Nephron progenitor cell (in vitro differentiated cells): ENCODE measurements at regions not wholly inside any gene's neighbourhood (a gene's known extent, or its start where the extent isn't known, plus 50 kb on each side); places are given as distances from the start of the nearest gene placed in this dataset.

Experiments
- DNase-seq: peaks from one replicate; pipeline ENCODE4 v3.0.0; 2021
- H3K27ac Mint-ChIP-seq: 2 replicates; pipeline ENCODE4 v1.8.0; 2021; ENCODE audit warnings: mild to moderate bottlenecking, moderate library complexity, mixed read lengths
- H3K27me3 Mint-ChIP-seq: 2 replicates; pipeline ENCODE4 v1.8.0; 2021; ENCODE audit warnings: mild to moderate bottlenecking, low read depth, mixed read lengths; ENCODE audit not compliant: poor library complexity
- H3K36me3 Mint-ChIP-seq: 2 replicates; pipeline ENCODE4 v1.8.0; 2021; ENCODE audit warnings: low read depth, mixed read lengths
- H3K4me1 Mint-ChIP-seq: 2 replicates; pipeline ENCODE4 v1.8.0; 2021; ENCODE audit warnings: mixed read lengths
- H3K4me3 Mint-ChIP-seq: 2 replicates; pipeline ENCODE4 v1.8.0; 2021; ENCODE audit warnings: mild to moderate bottlenecking, moderate library complexity, mixed read lengths
- H3K9me3 Mint-ChIP-seq: 2 replicates; pipeline ENCODE4 v1.8.0; 2021; ENCODE audit warnings: mild to moderate bottlenecking, moderate library complexity, mixed read lengths
- TF ChIP-seq, protein P1 (sequence below): fragments of 200-600 bp; sonication (generic); IDR thresholded peaks from 2 replicates; pipeline ENCODE4 v1.5.0; 2021; ENCODE audit warnings: antibody characterized with exemption

DNA sequence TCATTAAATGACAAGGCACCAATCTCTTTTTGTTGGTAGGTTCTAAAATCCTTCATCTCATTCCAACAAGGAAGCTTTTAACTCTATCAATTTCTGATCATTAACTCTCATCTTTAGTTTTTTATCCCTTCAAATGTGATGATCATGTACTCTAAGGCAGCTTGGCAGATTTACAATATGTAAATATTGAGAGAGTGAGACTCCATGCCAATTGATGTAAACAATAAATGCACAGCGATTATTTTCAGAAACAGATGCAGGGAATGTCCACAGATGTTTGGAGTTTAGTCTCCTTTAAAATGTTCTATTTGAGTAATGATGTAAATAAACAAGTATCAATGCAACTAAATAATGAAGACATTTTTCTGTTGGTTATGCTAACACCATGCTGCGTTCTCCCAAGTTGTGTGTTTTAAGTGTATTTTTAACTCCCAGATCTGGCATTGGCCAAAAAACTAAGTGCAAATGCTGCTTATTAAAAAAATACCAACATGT is 213.8 kb downstream of the AHR start:
- Mint-ChIP-seq H3K27me3 (no peaks in the 10 kb centered on the region), H3K36me3 (no peaks in the 10 kb centered on the region), H3K9me3 (no peaks in the 10 kb centered on the region), H3K4me1 (no peaks in the 10 kb centered on the region), H3K4me3 (no peak overlapping the region), H3K27ac (no peak overlapping the region)
- TF ChIP-seq, protein P1, sequence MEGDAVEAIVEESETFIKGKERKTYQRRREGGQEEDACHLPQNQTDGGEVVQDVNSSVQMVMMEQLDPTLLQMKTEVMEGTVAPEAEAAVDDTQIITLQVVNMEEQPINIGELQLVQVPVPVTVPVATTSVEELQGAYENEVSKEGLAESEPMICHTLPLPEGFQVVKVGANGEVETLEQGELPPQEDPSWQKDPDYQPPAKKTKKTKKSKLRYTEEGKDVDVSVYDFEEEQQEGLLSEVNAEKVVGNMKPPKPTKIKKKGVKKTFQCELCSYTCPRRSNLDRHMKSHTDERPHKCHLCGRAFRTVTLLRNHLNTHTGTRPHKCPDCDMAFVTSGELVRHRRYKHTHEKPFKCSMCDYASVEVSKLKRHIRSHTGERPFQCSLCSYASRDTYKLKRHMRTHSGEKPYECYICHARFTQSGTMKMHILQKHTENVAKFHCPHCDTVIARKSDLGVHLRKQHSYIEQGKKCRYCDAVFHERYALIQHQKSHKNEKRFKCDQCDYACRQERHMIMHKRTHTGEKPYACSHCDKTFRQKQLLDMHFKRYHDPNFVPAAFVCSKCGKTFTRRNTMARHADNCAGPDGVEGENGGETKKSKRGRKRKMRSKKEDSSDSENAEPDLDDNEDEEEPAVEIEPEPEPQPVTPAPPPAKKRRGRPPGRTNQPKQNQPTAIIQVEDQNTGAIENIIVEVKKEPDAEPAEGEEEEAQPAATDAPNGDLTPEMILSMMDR: no peak
- DNase-seq: no peak

DNA sequence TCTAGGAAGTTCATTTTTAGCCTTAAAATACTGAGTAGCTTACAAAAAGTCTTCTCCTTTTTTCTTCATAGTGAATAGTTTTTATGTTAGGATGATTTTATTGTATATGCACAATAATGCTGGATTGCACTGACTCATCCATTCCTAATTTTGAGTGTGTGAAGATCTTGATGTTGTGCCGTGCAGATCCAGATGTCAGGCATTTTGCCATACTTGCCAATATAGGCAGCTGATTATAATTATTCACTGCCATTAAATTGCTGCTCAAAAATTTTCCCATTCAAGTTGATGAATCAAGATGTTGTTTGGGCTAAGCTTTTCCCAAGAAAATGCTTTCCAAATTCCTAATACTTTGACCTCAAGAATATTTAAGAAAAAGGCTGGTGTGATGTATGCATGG is 218.3 kb downstream of the AHR start:
- H3K36me3 Mint-ChIP-seq: no peaks in the 10 kb centered on the region
- H3K27me3 Mint-ChIP-seq: no peaks in the 10 kb centered on the region
- H3K4me3 Mint-ChIP-seq: no peak overlapping the region
- DNase-seq: no peak
- no peaks in the 10 kb centered on the region for H3K4me1 Mint-ChIP-seq
- TF ChIP-seq, protein P1: no peak
- no peak overlapping the region for H3K27ac Mint-ChIP-seq
- H3K9me3 Mint-ChIP-seq: no peaks in the 10 kb centered on the region

DNA sequence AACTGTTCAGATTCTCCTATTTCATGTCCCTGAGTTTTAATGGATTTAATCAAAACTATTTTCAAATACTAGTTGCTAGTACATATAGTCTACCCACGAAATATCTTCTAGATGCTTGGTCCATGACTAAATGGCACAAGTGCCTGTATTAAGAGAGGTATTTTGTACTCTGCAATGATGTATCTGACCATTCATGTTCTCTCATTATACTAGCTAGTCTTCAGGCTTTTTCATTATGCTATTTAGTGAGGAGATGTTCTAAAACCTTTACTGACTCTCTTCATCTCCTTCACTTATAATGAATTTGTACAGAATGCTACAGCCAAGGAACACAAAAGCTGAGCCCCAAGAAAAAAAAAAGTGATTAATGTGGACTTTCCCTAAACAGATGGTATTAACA is 222.5 kb downstream of the AHR start:
- Mint-ChIP-seq H3K27me3 (no peaks in the 10 kb centered on the region), H3K27ac (no peak overlapping the region), H3K36me3 (no peaks in the 10 kb centered on the region), H3K9me3 (no peaks in the 10 kb centered on the region), H3K4me3 (no peak overlapping the region), H3K4me1 (no peaks in the 10 kb centered on the region)
- no peak for DNase-seq
- TF ChIP-seq, protein P1: no peak

DNA sequence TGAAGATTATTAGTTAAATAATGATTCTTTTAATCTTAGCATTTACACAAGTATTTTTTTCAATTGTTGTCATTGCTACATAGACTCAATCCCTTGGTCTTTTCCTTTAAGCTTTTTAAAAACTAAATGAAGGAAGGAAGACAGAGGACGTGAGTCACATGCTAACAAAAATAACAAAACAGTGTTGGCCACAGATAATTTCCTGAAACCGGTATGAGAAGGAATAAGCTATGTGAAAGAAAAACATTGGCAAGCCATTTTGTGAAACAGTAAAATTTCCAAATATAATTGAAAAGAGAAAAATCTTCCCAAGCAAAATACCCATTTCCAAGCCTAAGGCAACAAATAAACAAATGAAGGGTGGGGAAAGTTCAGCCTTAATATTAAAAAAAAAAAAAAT is 223.0 kb downstream of the AHR start:
- Mint-ChIP-seq H3K4me3 (no peak overlapping the region), H3K27ac (no peak overlapping the region), H3K4me1 (no peaks in the 10 kb centered on the region), H3K9me3 (no peaks in the 10 kb centered on the region), H3K27me3 (no peaks in the 10 kb centered on the region), H3K36me3 (no peaks in the 10 kb centered on the region)
- TF ChIP-seq, protein P1: no peak
- DNase-seq: no peak

DNA sequence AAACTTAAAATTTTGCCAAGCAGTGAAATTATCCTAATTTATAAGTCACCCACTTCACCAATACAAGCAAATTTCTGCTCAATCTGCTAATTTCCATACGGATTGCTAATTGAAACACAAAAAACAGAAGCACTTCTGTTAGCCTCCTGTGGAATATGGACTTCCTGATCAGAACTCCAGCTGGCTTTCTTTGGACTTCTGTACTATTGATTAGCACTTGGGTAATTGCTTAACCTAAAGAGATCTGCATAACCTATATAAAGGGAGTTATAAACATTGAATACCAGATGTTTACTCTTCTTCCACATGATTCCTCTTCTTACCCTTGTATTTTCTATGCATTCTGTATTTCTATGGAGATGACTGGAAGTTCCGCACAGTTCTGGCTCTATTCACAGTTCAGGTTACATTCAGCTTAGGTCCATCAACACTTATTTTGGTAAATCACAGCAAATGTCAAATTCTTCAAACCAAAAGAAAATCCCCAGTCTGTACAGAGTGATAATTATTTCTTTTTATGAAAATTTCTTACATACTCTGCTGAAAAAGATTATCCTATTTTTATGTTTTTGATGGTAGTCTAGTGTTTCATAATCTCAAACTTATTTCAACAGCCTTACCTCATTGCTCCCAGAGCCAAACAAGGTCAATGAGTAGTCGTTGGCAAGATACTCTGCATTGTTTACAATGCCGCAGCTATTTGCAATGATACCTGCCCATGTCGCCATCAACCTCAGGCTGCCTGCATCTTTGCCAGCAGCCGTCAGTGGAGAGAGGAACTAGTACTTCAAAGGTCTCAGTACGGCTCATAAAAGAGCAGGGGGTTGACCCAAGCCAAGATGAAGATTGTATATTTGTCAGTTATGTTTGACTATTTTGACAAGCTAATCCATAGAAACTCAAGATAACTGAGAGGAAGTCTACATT is 225.6 kb downstream of the AHR start:
- Mint-ChIP-seq H3K4me1 (no peaks in the 10 kb centered on the region), H3K4me3 (no peak overlapping the region), H3K9me3 (no peaks in the 10 kb centered on the region), H3K27ac (no peak overlapping the region), H3K36me3 (no peaks in the 10 kb centered on the region), H3K27me3 (no peaks in the 10 kb centered on the region)
- TF ChIP-seq, protein P1: no peak
- DNase-seq: no peak

DNA sequence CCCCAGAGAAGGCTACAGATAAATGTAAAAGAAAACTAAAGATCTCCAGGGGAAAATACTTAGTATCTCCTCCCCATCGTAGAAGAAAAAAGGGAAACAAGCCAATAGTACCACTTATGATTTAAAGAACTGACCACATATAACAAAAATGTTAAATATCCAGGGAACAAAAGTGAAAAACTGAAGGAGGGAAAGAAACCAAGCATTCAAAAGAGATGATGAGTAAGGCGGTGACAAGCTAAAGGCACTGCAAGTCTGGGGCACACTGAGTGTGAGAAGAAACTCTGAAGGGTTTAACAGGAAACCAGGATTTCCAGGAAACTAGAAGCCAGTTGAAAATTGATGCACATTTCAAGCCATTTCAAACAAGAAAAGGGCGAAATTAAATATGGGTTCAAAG is 226.3 kb downstream of the AHR start:
- H3K9me3 Mint-ChIP-seq: no peaks in the 10 kb centered on the region

More for the DNA sequence above, 226.3 kb downstream of the AHR start:
- H3K4me3 Mint-ChIP-seq: no peak overlapping the region
- H3K36me3 Mint-ChIP-seq: no peaks in the 10 kb centered on the region
- H3K27ac Mint-ChIP-seq: no peak overlapping the region
- H3K27me3 Mint-ChIP-seq: no peaks in the 10 kb centered on the region
- TF ChIP-seq, protein P1: no peak
- H3K4me1 Mint-ChIP-seq: no peaks in the 10 kb centered on the region
- DNase-seq: no peak
